K562 (cell line): ENCODE measurements at regions not wholly inside any gene's neighbourhood (a gene's known extent, or its start where the extent isn't known, plus 50 kb on each side); places are given as distances from the start of the nearest gene placed in this dataset.

ENCODE experiments used
- ATAC-seq: fragments of 200-7000 bp; cut with Tn5 transposase; 3 replicates; pipeline ENCODE4 v1.9.1; 2020; ENCODE audit warnings: moderate library complexity
- BruUV-seq: library from RNA; stranded (reverse); fragments of 400-500 nt; replicated peaks from 2 replicates; lab custom pipeline; 2021; lab: Mats Ljungman, UMichigan
- CTCF ChIA-PET: fragments of 300-600 bp; formaldehyde crosslinking; extraction: SDS; loops from one replicate; lab custom pipeline; 2021; ENCODE audit warnings: low intra/inter-chr PET ratio; lab: Yijun Ruan, JAX
- POLR2A ChIA-PET: fragments of 300-600, 350-650 bp; sonication (Branson Sonifier 250); formaldehyde crosslinking; extraction: SDS; loops from one replicate; lab custom pipeline; 2021; ENCODE audit warnings: antibody characterized with exemption, inconsistent platforms; lab: Yijun Ruan, JAX
- DNase-seq, 4 experiments: peaks; one replicate each; pipeline versions ENCODE4 v3.0.0 to v3.0.0-alpha.2; 2011 to 2018; ENCODE audit warnings: low spot score in 3 of 4, mixed read lengths in 3 of 4; ENCODE audit errors: extremely low read depth in 1 of 4
- FAIRE-seq: peaks from 2 replicates; lab custom pipeline; 2011; peaks lifted over from hg19 to GRCh38; lab: Jason Lieb, UNC
- H2AFZ ChIP-seq: 2 replicates; pipeline ENCODE4 v1.6.0; 2011; ENCODE audit warnings: low read depth, low read length, control low read depth, inconsistent platforms
- H3K27ac ChIP-seq: fragments of 200-600 bp; 3 replicates; pipeline ENCODE4 v1.8.0; 2011; ENCODE audit warnings: low read depth, mild to moderate bottlenecking, control low read depth, inconsistent platforms, low read length, moderate library complexity, mixed read lengths; ENCODE audit errors: extremely low read depth
- H3K27me3 ChIP-seq, 2 experiments: fragments of 300-600 bp in 1 of 2; 2 replicates in 1 of 2; 3 replicates in 1 of 2; pipeline versions ENCODE4 v1.6.0 to v1.8.0; 2011; ENCODE audit warnings: inconsistent platforms in 2 of 2, low read length in 2 of 2, mild to moderate bottlenecking in 1 of 2, mixed read lengths in 1 of 2, moderate library complexity in 1 of 2; ENCODE audit not compliant: control insufficient read depth in 2 of 2, insufficient read depth in 2 of 2
- H3K36me3 ChIP-seq: fragments of 300-600 bp; 3 replicates; pipeline ENCODE4 v1.8.0; 2011; ENCODE audit warnings: mild to moderate bottlenecking, low read length, inconsistent platforms; ENCODE audit not compliant: control insufficient read depth, insufficient read depth
- H3K4me1 ChIP-seq, 2 experiments: fragments of 200-600 bp in 1 of 2; replicated peaks in 1 of 2; 2 replicates in 1 of 2; 3 replicates in 1 of 2; pipeline versions ENCODE4 v1.5.1 to v1.8.0; 2011; ENCODE audit warnings: inconsistent platforms in 2 of 2, low read length in 2 of 2, mild to moderate bottlenecking in 1 of 2, mixed read lengths in 1 of 2, moderate library complexity in 1 of 2; ENCODE audit not compliant: control insufficient read depth in 2 of 2, insufficient read depth in 2 of 2
- H3K4me2 ChIP-seq: 2 replicates; pipeline ENCODE4 v1.6.1; 2011; ENCODE audit warnings: low read length, control low read depth, inconsistent platforms, mixed read lengths; ENCODE audit not compliant: insufficient read depth
- H3K4me3 ChIP-seq: fragments of 200-600 bp; sonication (generic), shearing (Covaris generic); 2 replicates; pipeline ENCODE4 v1.5.1; 2016; ENCODE audit warnings: control low read depth, inconsistent platforms
- H3K79me2 ChIP-seq: fragments of 200-600 bp; 3 replicates; pipeline ENCODE4 v1.8.0; 2011; ENCODE audit warnings: low read length, inconsistent platforms; ENCODE audit not compliant: control insufficient read depth, insufficient read depth
- H3K9ac ChIP-seq, 2 experiments: 2 replicates each; pipeline versions ENCODE4 v1.6.0 to v1.6.1; 2011; ENCODE audit warnings: low read depth in 2 of 2, low read length in 2 of 2, control low read depth in 1 of 2, inconsistent platforms in 1 of 2, mild to moderate bottlenecking in 1 of 2, mixed read lengths in 1 of 2; ENCODE audit not compliant: insufficient read depth in 1 of 2
- H3K9me1 ChIP-seq: one replicate; pipeline ENCODE4 v1.6.0; 2011; ENCODE audit warnings: inconsistent platforms, mild to moderate bottlenecking, low read length, moderate library complexity; ENCODE audit not compliant: control insufficient read depth, insufficient read depth
- H3K9me3 ChIP-seq: replicated peaks from 2 replicates; pipeline ENCODE4 v1.5.1; 2011; ENCODE audit warnings: low read depth, low read length, inconsistent platforms; ENCODE audit not compliant: control insufficient read depth, insufficient read depth
- H4K20me1 ChIP-seq: replicated peaks from 2 replicates; pipeline ENCODE4 v1.6.1; 2011; ENCODE audit warnings: low read length, inconsistent platforms, mixed read lengths; ENCODE audit not compliant: control insufficient read depth, insufficient read depth
- E2F5 ChIP-seq: sonication (generic); formaldehyde crosslinking; IDR thresholded peaks from 2 replicates; pipeline ENCODE4 v1.8.0; 2022; ENCODE audit warnings: mild to moderate bottlenecking, missing genetic modification reagents
- EGR1 ChIP-seq: fragments of 450-650 bp; conservative IDR thresholded peaks from 2 replicates; pipeline ENCODE4 v1.6.1; 2017; ENCODE audit warnings: mild to moderate bottlenecking
- FOXK2 ChIP-seq, 2 experiments: fragments of 450-650 bp; IDR thresholded peaks in 1 of 2; conservative IDR thresholded peaks in 1 of 2; 2 replicates each; pipeline ENCODE4 v1.6.1; 2016; ENCODE audit warnings: low read depth in 2 of 2, mild to moderate bottlenecking in 1 of 2
- KLF1 ChIP-seq: fragments of 450-650 bp; IDR thresholded peaks from 2 replicates; pipeline ENCODE4 v1.6.1; 2016; ENCODE audit warnings: missing genetic modification characterization, missing compliant biosample characterization
- MECOM ChIP-seq: fragments of 250-450 bp; sonication (Bioruptor Pico); IDR thresholded peaks from 2 replicates; pipeline ENCODE4 v1.8.0; 2022; ENCODE audit warnings: inconsistent platforms
- SMARCA5 ChIP-seq: fragments of 450-650 bp; IDR thresholded peaks from 2 replicates; pipeline ENCODE4 v1.6.1; 2016
- ZC3H8 ChIP-seq: fragments of 450-650 bp; IDR thresholded peaks from 2 replicates; pipeline ENCODE4 v1.6.1; 2017
- ZNF274 ChIP-seq: IDR thresholded peaks from 2 replicates; pipeline ENCODE4 v1.6.1; 2011; ENCODE audit warnings: low read depth, mild to moderate bottlenecking, low read length, moderate library complexity, borderline replicate concordance
- WGBS: fragments of 100-300 bp; shearing (Covaris generic); methylation state at CpG from one replicate; pipeline ENCODE4 v1.1.6; 2016; ENCODE audit warnings: low coverage, mixed read lengths; ENCODE audit not compliant: insufficient coverage; ENCODE audit errors: missing lambda C conversion rate; 5-methylcytosine and 5-hydroxymethylcytosine counted together
- in situ Hi-C: fragments of 300-500 bp; cut with MboI; formaldehyde crosslinking; loops from 4 replicates; pipeline ENCODE4 v1.15.0; 2018; ENCODE audit warnings: inconsistent platforms, mixed read lengths
- intact Hi-C: fragments of 100-400 bp; cut with micrococcal nuclease; formaldehyde crosslinking; loops from 2 replicates; pipeline ENCODE4 v1.14.2; 2022

- Histone ChIP-seq H3K9me3 (no peaks in the 10 kb centered on the region), H3K27ac (no peak overlapping the region), H3K4me1 (no peaks in the 10 kb centered on the region), H3K79me2 (no peaks in the 10 kb centered on the region), H3K9me1 (no peaks in the 10 kb centered on the region), H3K27me3 (peaks cover 0 to 17% of the 10 kb centered on the region in 2 experiments; a peak in 3 of 5 replicates), H4K20me1 (no peaks in the 10 kb centered on the region; the same call in 1 of the 2 replicates), H3K4me2 (no peak overlapping the region), H2AFZ (no peak overlapping the region), H3K36me3 (no peaks in the 10 kb centered on the region), H3K9ac (no peak overlapping the region), H3K4me3 (no peak overlapping the region)
- no peak for DNase-seq
- no peak for ATAC-seq
- ChIA-PET CTCF (interaction anchor here (0.7 kb wide), 1 partner anchor 16 kb away, joined by 3 read pairs; no protein-coding TSS in a partner anchor), POLR2A (no interaction called here)
- intact Hi-C loops: no loop called here
- 1% methylated on average over 7 of the region's 8 CpGs for WGBS
- no TSS peak for BruUV-seq
- FAIRE-seq: no peak
- in situ Hi-C loops: no loop called here
- TF ChIP-seq KLF1 (tag): no peak
- TF ChIP-seq MECOM: no peak
Measured at GRCh38 chr5:171600741-171601265, 181.4 kb downstream of the FGF18 start.

GRCh38 chr5:171601266-171601881 lies 181.9 kb downstream of the FGF18 start:
- Histone ChIP-seq H3K4me3 (no peak overlapping the region), H3K27me3 (peaks cover 0 to 15% of the 10 kb centered on the region in 2 experiments; a peak in 3 of 5 replicates), H3K9me1 (no peaks in the 10 kb centered on the region), H3K9ac (no peak overlapping the region), H3K79me2 (no peaks in the 10 kb centered on the region), H3K9me3 (no peaks in the 10 kb centered on the region), H3K36me3 (no peaks in the 10 kb centered on the region), H4K20me1 (no peaks in the 10 kb centered on the region; the same call in 1 of the 2 replicates), H3K27ac (no peak overlapping the region), H2AFZ (no peak overlapping the region), H3K4me2 (no peak overlapping the region), H3K4me1 (no peaks in the 10 kb centered on the region)
- BruUV-seq: no TSS peak
- no peak for ATAC-seq
- no peak for DNase-seq
- intact Hi-C loops (no loop called here), in situ Hi-C loops (no loop called here)
- CTCF ChIA-PET: interaction anchor here (0.7 kb wide), 1 partner anchor 16 kb away, joined by 3 read pairs; no protein-coding TSS in a partner anchor
- TF ChIP-seq ZNF274 (no peak), EGR1 (no peak), ZC3H8 (no peak), KLF1 (tag) (no peak), FOXK2 (conservative IDR thresholded peaks at IDR 0.05 in 1 of 2, IDR thresholded peaks at IDR 0.05 in 1 of 2; ENCODE audit: low read depth in 2 of 2) (no peak), E2F5 (no peak), SMARCA5 (no peak)
- whole genome bisulfite sequencing: 0% methylated on average over 7 of the region's 9 CpGs
- POLR2A ChIA-PET: no interaction called here
- no peak for FAIRE-seq
